NCI-H345 treated with DMSO at 0.1 percent for 48 hours (cell line): ENCODE measurements at regions not wholly inside any gene's neighbourhood (a gene's known extent, or its start where the extent isn't known, plus 50 kb on each side); places are given as distances from the start of the nearest gene placed in this dataset.

Experiments used
- DNase-seq: peaks from one replicate; lab custom pipeline; 2025; ENCODE audit not compliant: unreplicated experiment; lab: John Stamatoyannopoulos, UW

DNA sequence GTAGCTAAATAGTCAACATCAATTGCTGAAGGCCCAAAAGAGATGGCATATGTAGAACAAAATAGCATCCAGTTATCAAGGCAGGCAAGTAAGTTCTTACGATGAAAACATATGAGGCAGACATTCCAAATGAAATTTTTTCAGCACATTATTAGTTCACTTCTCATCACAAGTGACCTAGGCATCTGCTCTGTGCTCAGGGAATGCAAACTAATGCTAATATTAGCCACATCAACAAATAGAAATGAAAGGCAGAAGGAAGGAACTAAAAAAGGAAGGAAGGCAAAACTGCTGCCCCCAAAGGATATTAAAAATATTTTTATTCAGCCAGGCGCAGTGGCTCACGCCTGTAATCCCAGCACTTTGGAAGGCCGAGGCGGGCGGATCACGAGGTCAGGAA lies 51.2 kb upstream of the ROCK1 start:
- DNase-seq: no peak

DNA sequence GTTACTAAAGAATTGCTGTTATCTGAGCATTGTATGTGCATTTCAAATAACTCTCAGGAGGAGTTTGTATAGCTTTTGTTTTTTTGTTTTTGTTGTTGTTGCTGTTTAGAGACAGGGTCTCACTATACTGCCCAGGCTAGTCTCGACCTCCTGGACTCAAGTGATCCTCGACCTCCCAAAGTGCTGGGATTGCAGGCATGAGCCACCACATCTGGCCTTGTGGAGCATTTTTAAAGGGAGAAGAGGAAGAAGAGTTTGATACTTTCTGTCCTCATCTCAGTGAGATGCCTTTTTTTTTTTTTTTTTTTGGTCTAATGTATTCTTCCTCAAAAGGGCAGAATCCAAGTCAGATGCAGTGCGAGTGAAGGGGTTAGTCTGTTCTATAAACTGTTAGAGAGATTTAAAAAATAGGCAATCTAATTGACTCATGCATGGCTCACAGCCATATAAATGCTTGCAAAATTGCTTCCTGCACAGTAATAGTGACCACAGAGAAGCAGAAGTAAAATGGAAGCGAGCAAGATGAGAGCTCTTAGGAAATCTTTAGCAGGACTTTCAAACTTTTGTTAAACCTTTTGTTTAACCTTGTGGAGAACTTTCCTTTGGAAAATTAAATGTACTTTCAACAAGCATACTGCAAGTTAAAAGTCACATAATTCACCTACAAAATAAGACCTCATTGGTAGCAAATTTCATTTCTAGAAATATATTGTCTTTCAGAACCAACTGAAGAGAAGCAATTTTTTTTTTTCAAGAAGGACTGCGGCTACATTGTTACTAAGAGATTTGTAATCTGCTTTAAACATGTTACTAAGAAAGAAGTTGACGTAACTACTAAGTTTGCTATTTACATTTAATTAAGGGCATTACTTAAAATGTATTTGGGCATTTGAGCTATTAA lies 52.3 kb upstream of the ROCK1 start:
- DNase-seq: no peak

- no peak for DNase-seq
These were observed 53.0 kb upstream of the ROCK1 start for GRCh38 chr18:21164548-21165095.

DNA sequence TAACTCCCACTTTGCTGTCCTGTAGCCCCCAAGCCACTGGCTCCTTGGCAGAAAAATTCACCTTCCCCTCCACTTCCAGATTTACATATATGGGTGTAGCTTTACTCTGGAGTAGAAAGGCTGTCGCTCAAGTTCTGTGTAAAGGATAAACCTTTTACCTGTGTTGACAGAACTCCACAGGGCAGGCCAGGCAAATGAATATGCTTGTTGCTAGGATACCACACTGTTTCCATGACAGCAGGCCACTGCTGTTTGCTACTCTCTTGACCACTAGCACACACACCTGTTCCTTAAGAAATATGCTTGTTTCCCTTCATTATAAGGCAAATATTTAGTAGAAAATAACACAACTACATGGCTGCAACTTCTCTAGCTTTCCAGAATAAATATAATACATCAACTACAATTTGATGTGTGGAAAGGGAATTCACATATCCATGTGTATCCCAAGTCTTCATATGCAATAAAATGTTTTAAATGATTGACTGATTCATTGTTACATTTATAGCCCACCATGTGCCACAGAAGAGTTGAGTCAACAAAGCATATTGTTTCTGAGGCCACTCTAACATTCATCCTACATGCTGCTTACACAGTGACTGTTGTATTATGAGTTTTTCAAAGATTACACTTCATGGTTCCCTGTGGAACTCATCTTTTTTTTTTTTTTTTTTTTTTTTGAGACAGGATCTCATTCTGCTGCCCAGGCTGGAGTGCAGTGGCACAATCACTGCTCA lies 56.2 kb upstream of the ROCK1 start:
- DNase-seq: peak; percentile 97

DNA sequence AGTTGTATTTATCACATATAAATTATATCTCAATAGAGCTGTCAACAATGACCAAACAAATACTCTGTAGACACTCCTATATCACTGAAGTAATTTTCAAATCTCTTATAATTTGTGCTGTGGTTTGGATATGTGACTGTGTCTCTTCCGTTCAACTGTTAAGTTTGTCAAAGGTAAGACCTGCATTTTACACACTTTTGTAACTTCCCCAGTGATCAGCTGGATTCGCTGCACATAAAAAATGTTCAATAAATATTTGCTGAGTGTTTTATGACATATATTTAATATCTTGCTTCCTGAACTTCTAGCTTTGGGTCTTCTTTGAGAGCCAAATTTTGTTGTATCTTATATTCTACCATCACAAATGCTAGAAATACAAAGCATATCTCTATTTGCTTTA lies 57.3 kb upstream of the ROCK1 start:
- no peak for DNase-seq

GRCh38 chr18:21177822-21178221 lies 64.2 kb upstream of the GREB1L start:
- DNase-seq: no peak

GRCh38 chr18:21179590-21180220 lies 62.3 kb upstream of the GREB1L start:
- DNase-seq: peak; percentile 83

GRCh38 chr18:21180588-21180987 lies 61.4 kb upstream of the GREB1L start:
- DNase-seq: no peak

- no peak for DNase-seq
These were observed 60.3 kb upstream of the GREB1L start for GRCh38 chr18:21181766-21182165.

DNA sequence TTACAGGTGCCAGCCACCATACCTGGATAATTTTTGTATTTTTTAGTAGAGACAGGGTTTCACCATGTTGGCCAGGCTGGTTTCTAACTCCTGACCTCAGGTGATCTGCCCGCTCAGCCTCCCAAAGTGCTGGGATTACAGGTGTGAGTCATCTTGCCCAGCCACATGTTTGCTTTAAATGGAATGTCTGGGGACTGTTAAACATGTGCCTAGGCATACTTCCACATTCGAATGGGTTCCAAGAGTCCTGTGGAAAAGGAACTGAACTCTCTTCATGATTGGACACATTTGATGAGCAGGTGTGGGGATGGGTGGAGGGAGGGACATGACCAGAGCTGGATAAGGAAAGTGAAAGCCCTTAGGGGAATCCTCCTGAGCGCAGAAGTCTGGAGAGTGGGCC lies 58.4 kb upstream of the GREB1L start:
- DNase-seq: no peak

- DNase-seq: no peak
These were observed 57.5 kb upstream of the GREB1L start for GRCh38 chr18:21184396-21184996.

DNA sequence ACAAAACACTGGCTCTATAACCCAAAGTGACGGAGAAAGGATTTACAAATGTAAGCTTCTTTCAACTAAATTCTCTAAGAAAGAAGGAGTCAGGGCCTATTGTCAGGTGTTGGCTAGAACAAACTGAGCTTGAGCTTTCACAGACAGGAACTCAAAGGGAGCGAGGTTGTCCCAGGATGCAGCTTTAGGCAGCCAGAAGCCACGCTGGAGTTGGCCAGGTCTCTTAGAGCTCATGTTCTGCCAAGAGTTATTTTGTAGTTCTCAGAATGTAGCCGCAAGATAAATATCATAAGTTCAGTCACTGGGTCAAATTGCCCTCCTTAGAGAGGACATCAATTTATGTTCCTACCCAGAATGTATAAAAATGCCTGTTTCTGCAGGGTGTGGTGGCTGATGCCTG lies 54.1 kb upstream of the GREB1L start:
- DNase-seq: no peak

GRCh38 chr18:21191596-21192307 lies 50.3 kb upstream of the GREB1L start:
- peak; percentile 31 for DNase-seq
